HG02610 (cell line): ENCODE measurements at regions not wholly inside any gene's neighbourhood (a gene's known extent, or its start where the extent isn't known, plus 50 kb on each side); places are given as distances from the start of the nearest gene placed in this dataset.
A peak's percentile ranks its signal among the peaks of the same experiment; 100 is the strongest.

Experiments
- ATAC-seq: cut with Tn5 transposase; IDR thresholded peaks from one replicate; pipeline ENCODE4 v1.9.1; 2021; ENCODE audit warnings: mild to moderate bottlenecking, moderate library complexity; ENCODE audit not compliant: unreplicated experiment

DNA sequence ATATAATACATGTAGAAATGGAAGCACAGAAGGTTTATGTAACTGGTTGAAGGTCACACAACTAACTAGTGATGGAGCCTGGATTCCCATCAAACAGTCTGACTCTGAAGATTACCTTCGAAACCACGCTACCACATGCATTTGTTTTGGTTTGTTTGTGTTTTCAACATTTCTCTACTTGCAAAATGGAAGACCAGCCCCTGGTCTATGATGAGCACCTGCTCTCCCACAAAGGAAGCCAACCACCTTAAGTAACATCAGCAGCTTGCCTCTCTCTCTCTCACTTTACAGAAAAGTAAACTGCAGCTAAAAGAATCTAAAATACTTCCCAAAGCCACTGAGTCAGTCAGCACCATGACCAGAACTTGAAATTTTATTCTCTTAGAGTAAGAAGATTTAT, 186.9 kb upstream of the TMPO start:
- no peak for ATAC-seq

DNA sequence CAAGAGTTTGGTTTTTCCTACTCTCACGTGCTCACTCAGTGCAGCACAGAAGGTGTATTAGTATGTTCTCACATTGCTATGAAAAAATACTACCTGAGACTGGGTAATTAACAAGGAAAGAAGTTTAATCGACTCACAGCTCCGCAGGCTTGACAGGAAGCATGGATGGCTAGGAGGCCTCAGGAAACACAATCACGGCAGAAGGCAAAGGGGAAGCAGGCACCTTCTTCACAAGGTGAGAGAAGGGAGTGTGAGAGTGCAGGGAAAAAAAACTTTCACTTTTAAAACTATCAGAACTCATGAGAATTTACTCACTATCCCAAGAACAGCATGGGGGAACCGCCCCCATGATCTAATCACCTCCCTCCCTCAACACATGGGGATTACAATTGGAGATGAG, 185.8 kb upstream of the TMPO start:
- ATAC-seq: no peak

DNA sequence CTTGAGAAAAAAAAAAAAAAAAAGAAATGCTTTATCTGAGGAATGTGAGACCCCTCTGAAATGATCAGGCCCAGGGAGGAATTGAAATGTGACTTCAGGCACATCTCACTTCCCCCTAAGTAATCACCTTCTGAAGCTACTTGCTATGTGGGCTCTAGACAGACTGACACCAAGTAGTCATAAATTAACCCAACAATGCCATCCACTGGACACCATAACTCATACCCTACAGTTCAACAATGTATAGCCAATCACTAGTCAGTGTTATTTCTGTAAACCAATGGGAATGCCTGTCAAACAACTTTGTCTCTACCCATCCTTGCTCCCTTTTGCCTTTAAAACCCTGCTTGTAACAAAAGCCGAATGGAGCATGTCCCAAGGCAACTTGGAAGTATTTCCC, 182.7 kb upstream of the TMPO start:
- ATAC-seq: peak; percentile 61

GRCh38 chr12:98334768-98335167, 180.6 kb upstream of the TMPO start:
- no peak for ATAC-seq

DNA sequence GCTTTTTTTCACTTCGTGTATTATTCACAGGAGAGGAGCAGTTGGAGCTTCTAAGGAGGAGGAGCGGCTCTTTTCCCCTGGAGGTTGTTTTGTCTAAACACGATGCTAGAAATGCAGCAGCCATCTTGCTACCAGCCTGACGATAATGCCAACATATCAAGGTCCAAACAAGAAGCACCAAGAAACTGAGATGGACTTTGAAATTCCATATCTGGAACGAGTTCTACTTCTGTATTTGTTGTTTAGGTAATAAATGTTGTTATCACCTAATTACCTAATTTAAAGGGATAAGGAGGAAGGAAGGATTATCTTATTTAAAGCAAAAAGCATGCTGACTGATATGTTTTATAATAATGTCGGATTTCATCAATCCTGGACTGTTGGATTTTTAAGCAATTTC, 174.4 kb upstream of the TMPO start:
- no peak for ATAC-seq

DNA sequence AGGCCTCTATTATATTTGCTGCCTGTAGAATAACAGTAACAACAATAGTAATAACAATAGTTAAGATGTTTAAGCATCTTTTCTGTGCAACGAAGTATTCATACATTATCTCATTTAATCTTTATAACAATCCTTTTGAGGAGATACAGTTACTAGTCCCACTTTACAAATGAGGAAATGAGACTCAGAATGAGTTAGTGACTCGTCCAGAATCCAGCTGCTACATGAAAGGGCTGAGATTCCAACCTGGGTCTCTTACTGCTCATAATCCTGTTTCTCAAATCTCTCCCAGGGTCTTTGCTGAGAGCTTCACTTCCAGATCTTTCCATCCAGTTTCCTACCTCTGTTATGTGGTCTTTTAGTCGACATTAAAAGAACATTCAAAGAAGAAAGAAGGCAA, 173.7 kb upstream of the TMPO start:
- ATAC-seq: no peak

DNA sequence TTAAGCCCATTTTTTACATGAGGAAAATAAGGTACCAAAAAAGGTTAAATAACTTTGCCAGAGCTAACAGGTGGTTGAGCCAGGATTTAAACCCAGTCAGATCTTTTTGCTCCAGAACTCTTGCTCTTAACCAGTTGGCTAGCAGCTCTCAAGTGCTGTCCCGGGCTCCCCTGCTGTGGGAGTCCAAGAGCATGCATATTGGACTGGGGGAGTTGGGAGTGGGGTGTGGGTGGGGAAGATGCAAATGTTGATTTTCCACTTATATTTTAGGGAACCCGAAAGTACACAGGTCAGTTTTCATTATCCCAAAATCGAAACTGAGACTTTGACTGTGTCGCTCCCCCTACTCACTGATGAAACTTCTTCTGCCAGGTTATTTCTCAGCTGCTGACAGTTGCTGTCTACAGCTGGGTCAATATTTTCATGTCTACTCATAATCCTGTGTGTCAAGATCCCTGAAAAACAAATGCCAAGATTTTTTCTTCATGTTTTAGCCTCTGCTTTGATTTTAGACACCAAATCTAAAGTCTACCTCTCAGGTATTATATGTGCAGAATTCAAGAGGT, 172.3 kb upstream of the TMPO start:
- no peak for ATAC-seq

DNA sequence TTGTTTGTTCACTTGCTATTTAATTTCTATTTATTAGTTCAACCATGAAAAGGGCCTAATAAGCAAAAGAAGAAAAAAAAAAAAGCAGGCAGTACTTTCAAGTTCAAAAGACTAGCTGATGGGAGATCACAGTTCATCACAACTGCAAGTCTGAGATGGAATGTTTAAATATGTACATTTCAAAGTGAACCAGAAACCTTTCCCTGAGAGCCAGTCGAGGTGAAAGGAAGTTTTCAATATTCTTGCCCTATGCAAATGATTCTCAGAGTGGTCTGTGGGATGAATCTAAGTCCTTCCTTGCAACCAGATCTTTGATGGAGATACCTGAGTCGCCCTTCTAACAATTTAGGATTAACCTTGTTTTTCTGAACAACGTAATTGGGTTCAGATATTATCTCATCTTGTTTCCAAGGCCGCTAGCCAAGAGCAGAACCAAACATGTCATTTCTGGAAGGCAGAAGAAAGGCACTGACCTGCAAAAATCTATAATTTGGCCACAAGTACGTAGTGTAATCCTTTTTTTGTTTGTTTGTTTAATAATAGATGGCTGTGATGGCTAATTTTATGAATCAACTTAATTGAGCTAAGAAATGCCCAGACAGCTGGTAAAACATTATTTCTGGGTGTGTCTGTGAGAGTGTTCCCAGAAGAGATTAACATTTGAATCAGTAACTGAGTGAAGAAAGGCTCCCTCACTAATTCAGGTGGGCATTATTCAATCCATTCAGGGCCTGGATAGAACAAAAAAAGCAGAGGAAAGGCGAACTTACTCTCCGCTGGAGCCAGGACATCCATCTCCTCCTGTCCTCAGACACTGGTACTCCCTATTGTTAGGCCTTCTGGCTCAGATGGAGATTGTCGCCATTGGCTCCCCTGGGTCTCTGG, 171.1 kb upstream of the TMPO start:
- ATAC-seq: no peak

DNA sequence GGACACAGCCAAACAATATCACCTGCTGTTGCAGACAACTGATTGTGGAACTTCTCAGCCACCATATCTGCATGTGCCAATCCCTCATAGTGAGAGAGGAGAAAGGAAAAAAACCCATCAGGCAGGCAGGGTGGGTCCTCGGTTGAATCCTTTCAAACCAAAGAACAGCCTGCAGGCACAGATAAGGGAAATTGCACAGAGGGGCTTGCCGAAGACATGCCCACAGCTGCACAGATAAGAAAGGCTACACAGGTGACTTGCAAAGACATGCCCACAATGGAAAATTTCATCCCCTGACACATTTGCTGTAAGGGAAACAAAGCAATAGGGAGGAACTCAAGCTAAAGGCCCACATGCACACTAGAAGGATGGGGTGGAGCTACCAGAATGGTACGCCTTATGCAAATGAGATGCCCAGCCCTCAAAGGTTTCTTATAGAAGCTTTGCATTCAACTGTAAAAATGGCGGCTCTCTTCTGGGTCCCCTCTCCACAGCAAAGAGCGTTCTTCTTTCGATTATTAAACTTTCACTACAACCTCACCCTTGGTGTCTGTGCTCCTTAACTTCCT, 170.0 kb upstream of the TMPO start:
- no peak for ATAC-seq

DNA sequence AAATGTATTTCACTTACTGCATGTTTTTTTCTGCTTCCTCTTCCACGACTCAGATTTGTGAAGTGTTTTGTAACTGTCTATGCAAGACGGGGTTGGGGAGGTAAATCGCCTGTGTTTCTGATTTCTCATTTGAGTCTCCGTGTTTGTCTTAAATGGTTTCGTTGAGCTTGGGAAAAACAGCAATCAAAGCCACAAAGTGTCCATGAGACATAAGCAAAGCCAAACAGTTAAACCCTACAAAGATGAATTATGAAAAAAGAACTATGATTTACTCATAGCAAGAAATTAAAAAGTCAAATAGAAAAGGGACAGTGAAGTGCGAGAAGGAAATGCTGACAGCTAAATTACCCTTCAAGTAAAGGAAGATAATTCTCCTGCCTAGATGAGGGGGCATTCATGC, 164.3 kb upstream of the TMPO start:
- ATAC-seq: no peak

DNA sequence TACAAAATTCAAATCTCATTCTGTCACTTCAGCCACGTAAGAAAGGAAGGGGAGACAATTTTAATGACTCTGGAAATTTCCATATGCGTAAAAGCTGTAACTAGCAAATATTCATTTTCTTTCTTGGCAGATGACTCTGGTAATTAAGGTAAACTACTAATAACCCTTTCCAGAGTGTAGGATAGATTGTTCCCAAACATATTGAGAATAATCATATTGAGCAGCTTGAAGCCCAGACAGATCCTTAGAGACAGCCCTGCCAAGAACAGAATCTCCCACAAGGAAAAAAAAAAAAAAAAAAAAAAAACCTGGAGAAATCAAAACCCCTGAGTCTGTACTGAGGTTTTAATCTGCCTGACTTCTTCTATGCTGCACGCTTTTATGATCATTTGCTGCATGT, 163.6 kb upstream of the TMPO start:
- ATAC-seq: no peak

DNA sequence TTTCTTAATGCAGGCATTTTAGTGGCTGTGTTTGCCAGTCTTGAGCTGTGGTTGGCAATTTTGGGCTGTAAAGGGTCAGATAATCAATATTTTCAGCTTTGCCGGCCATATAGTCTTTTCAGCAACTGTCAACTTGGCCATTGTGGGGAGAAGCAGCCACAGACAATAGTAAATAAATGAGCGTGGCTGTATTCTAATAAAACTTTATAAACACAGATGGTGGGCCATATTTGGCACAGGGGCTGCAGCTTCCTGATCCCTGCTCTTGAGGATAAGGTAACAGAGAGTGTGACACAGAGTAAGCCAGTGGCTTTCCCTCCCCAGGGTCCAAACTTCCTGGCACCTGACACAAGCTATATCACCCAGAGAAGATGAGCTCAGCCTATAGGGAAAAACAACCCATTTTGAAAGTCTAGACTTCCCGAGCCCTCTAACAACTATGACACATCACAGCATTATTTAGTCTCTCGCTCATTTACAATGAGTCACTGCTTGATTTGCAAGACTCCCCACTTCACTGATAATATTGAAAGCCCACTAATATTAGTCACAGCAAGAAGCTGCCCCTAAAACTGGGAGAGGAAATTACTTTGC, 163.1 kb upstream of the TMPO start:
- ATAC-seq: peak; percentile 81

GRCh38 chr12:98352835-98353234, 162.6 kb upstream of the TMPO start:
- ATAC-seq: no peak

- no peak for ATAC-seq
Observed at GRCh38 chr12:98354520-98355035, 160.8 kb upstream of the TMPO start.

DNA sequence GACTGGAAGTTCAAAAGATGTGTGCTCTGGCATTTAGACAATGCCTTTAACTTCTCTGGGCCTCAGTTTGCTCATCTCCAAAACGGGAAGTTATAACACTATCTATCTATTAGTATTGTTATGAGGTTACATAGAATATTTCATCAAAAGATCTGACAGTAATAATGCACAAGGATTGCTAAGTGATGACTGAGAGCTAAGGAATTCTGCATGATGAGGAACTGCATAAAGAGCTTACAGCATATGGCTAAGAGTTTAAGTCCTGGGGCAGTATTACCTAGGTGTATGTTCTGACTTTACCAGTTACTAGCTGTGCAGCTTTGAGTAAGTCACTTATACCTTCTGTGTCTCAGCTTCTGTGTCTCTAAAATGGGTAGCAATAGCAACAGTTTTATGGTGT, 160.1 kb upstream of the TMPO start:
- no peak for ATAC-seq

- ATAC-seq: no peak
Observed at GRCh38 chr12:98355933-98356332, 159.5 kb upstream of the TMPO start.

DNA sequence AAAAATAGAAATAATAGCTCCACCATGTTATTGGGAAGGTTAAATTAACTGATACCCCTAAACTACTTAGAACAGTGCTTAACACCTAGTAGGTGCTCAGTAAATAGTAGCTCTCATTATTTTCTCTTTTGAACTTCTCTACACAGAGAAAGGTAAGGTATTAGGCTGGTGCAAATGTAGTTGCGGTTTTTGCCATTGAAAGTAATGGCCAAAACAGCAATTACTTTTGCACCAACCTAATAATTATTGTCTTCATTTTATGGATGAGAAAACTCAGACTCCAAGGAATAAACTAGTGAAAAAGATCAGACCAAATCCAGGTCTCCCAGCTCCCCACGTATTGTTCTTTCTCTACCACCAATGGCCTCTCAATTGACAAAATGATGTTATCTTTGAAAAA, 157.2 kb upstream of the TMPO start:
- no peak for ATAC-seq

- ATAC-seq: no peak
Observed at GRCh38 chr12:98359856-98360255, 155.5 kb upstream of the TMPO start.

- no peak for ATAC-seq
Observed at GRCh38 chr12:98360401-98360800, 155.0 kb upstream of the TMPO start.

DNA sequence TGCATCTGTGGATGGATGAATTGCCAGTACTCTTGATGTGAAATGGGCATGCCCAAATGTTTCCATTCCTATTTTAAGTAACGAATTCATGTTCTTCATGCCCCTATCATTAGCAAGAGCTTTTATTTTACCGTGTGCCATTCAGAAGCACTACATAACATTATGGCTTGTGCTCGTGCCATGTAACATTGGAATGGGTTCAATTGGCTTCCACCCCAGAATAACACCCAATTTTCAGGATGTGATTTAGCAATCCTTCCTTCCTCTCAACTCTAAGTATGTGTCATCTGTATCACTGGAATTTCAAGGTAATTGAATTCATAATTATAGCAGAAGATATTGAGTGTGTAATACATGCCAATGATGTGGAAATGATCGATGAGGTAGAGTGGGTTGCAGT, 145.8 kb upstream of the TMPO start:
- no peak for ATAC-seq

GRCh38 chr12:98370976-98371375, 144.4 kb upstream of the TMPO start:
- no peak for ATAC-seq

DNA sequence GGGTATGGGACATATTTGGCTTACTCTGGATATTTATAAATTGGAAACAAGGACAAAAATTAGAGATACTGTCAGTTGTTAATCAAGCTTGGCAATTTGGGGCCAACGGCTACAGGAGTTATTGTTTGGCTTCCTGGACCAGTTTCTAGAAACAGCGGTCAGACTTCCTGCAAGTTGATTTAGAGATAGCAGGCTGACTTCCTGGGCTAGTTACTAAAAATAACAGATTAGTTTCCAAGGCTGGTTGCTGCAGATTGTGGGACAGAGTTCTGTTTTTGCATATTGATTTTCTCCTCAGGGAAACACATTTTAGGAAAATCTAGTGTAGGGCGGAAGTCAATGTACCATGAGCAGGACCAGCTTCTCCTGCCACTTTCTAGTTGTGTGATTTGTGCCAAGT, 144.0 kb upstream of the TMPO start:
- ATAC-seq: no peak
